ENCODE measurements at regions not wholly inside any gene's neighbourhood (a gene's known extent, or its start where the extent isn't known, plus 50 kb on each side); places are given as distances from the start of the nearest gene placed in this dataset.

- no peak for ATAC-seq
- H3K4me1 ChIP-seq (ENCODE audit: control insufficient read depth, insufficient read depth, low read length): no peaks in the 10 kb centered on the region
- TF ChIP-seq TCF7L2 (IDR thresholded peaks at IDR 0.05; ENCODE audit: low read depth, low read length) (no peak), POLR2AphosphoS5 (IDR thresholded peaks at IDR 0.05; ENCODE audit: low read depth, low read length) (no peak), SIN3A (IDR thresholded peaks at IDR 0.05; ENCODE audit: borderline replicate concordance, insufficient read depth, low read depth, low read length) (no peak), REST (IDR thresholded peaks at IDR 0.05; ENCODE audit: insufficient read depth in 1 of 2, low read depth in 2 of 2, low read length in 1 of 2) (no peak)
- TF ChIP-seq, protein P1, sequence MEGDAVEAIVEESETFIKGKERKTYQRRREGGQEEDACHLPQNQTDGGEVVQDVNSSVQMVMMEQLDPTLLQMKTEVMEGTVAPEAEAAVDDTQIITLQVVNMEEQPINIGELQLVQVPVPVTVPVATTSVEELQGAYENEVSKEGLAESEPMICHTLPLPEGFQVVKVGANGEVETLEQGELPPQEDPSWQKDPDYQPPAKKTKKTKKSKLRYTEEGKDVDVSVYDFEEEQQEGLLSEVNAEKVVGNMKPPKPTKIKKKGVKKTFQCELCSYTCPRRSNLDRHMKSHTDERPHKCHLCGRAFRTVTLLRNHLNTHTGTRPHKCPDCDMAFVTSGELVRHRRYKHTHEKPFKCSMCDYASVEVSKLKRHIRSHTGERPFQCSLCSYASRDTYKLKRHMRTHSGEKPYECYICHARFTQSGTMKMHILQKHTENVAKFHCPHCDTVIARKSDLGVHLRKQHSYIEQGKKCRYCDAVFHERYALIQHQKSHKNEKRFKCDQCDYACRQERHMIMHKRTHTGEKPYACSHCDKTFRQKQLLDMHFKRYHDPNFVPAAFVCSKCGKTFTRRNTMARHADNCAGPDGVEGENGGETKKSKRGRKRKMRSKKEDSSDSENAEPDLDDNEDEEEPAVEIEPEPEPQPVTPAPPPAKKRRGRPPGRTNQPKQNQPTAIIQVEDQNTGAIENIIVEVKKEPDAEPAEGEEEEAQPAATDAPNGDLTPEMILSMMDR (IDR thresholded peaks at IDR 0.05): no peak
- no TSS peak for BruUV-seq (replicated peaks)
- intact Hi-C loops (cut with micrococcal nuclease; ENCODE audit: unreplicated experiment): no loop called here
- ChIA-PET CTCF (no interaction called here), POLR2A (no interaction called here)
- no peaks in the 10 kb centered on the region for H3K9me3 ChIP-seq (ENCODE audit: control insufficient read depth, insufficient read depth, low read depth, low read length)
- no peak overlapping the region for H3K4me3 ChIP-seq (ENCODE audit: low read depth in 2 of 2, low read length in 2 of 2)
- DNase-seq (ENCODE audit: low read depth, low spot score): no peak
- no peak overlapping the region for H3K27ac ChIP-seq (ENCODE audit: low read length)
- no peaks in the 10 kb centered on the region for H3K36me3 ChIP-seq (ENCODE audit: control insufficient read depth, insufficient read depth, low read length)
- in situ Hi-C loops (cut with HindIII; ENCODE audit: low pct_unique_long_range_greater_than_20kb, low sequenced_read_pairs): no loop called here
- H3K27me3 ChIP-seq (ENCODE audit: control insufficient read depth, insufficient read depth, low read length): no peaks in the 10 kb centered on the region
Measured at GRCh38 chr12:20017802-20018201, 350.5 kb upstream of the PDE3A start.

- intact Hi-C loops (cut with micrococcal nuclease; ENCODE audit: unreplicated experiment): no loop called here
- Histone ChIP-seq H3K9me3 (ENCODE audit: control insufficient read depth, insufficient read depth, low read depth, low read length) (no peaks in the 10 kb centered on the region), H3K4me3 (ENCODE audit: low read depth in 2 of 2, low read length in 2 of 2) (no peak overlapping the region), H3K27me3 (ENCODE audit: control insufficient read depth, insufficient read depth, low read length) (no peaks in the 10 kb centered on the region), H3K4me1 (ENCODE audit: control insufficient read depth, insufficient read depth, low read length) (no peaks in the 10 kb centered on the region), H3K36me3 (ENCODE audit: control insufficient read depth, insufficient read depth, low read length) (no peaks in the 10 kb centered on the region), H3K27ac (ENCODE audit: low read length) (no peak overlapping the region)
- ChIA-PET POLR2A (no interaction called here), CTCF (no interaction called here)
- DNase-seq (ENCODE audit: low read depth, low spot score) (no peak), ATAC-seq (no peak)
- TF ChIP-seq SIN3A (IDR thresholded peaks at IDR 0.05; ENCODE audit: borderline replicate concordance, insufficient read depth, low read depth, low read length) (no peak), POLR2AphosphoS5 (IDR thresholded peaks at IDR 0.05; ENCODE audit: low read depth, low read length) (no peak), TCF7L2 (IDR thresholded peaks at IDR 0.05; ENCODE audit: low read depth, low read length) (no peak), REST (IDR thresholded peaks at IDR 0.05; ENCODE audit: insufficient read depth in 1 of 2, low read depth in 2 of 2, low read length in 1 of 2) (no peak)
- TF ChIP-seq, protein P1 (IDR thresholded peaks at IDR 0.05): no peak
- BruUV-seq (replicated peaks): no TSS peak
- in situ Hi-C loops (cut with HindIII; ENCODE audit: low pct_unique_long_range_greater_than_20kb, low sequenced_read_pairs): no loop called here
Measured at GRCh38 chr12:20018406-20018805, 349.9 kb upstream of the PDE3A start.
